Lung (tissue), 11 donors: ENCODE measurements at regions not wholly inside any gene's neighbourhood (a gene's known extent, or its start where the extent isn't known, plus 50 kb on each side); places are given as distances from the start of the nearest gene placed in this dataset.

Experiments used
- ATAC-seq: fragments of 200-7000 bp; cut with Tn5 transposase; one replicate; pipeline ENCODE4 v1.9.1; 2020; ENCODE audit warnings: moderate number of reproducible peaks; ENCODE audit not compliant: insufficient read depth, low FRiP score
- DNase-seq, 3 donors: peaks; one replicate each; pipeline ENCODE4 v3.0.0-alpha.2; 2013 to 2017
- H3K27ac ChIP-seq, 2 donors: one replicate each; pipeline ENCODE4 v1.5.1; 2013; ENCODE audit warnings: mild to moderate bottlenecking in 2 of 2, moderate library complexity in 2 of 2, control low read depth in 1 of 2, inconsistent platforms in 1 of 2, low read depth in 1 of 2, low read length in 1 of 2
- H3K27me3 ChIP-seq, 3 donors: one replicate each; pipeline ENCODE4 v1.5.1; 2013; ENCODE audit warnings: low read length in 2 of 3; ENCODE audit not compliant: control insufficient read depth in 3 of 3, insufficient read depth in 3 of 3
- H3K36me3 ChIP-seq, 4 donors: one replicate each; pipeline ENCODE4 v1.5.1; 2013; ENCODE audit warnings: low read length in 4 of 4, mild to moderate bottlenecking in 1 of 4, moderate library complexity in 1 of 4; ENCODE audit not compliant: control insufficient read depth in 4 of 4, insufficient read depth in 4 of 4
- H3K4me1 ChIP-seq, 5 donors: one replicate each; pipeline ENCODE4 v1.5.1; 2013; ENCODE audit warnings: low read length in 5 of 5, mild to moderate bottlenecking in 2 of 5, moderate library complexity in 1 of 5; ENCODE audit not compliant: control insufficient read depth in 5 of 5, insufficient read depth in 5 of 5
- H3K4me3 ChIP-seq: one replicate; pipeline ENCODE4 v1.5.1; 2013; ENCODE audit warnings: mild to moderate bottlenecking, control low read depth, moderate library complexity
- H3K9ac ChIP-seq, 2 donors: one replicate each; pipeline ENCODE4 v1.5.1; 2013; ENCODE audit warnings: low read length in 2 of 2, control low read depth in 1 of 2; ENCODE audit not compliant: insufficient read depth in 1 of 2
- H3K9me3 ChIP-seq, 4 donors: one replicate each; pipeline ENCODE4 v1.5.1; 2013; ENCODE audit warnings: low read length in 3 of 4, mild to moderate bottlenecking in 1 of 4, moderate library complexity in 1 of 4; ENCODE audit not compliant: control insufficient read depth in 4 of 4, insufficient read depth in 3 of 4
- CTCF ChIP-seq: IDR thresholded peaks from 2 replicates; pipeline ENCODE4 v1.5.1; 2012; ENCODE audit warnings: mild to moderate bottlenecking; ENCODE audit errors: control extremely low read depth, extremely low read depth
- WGBS, 2 donors: extraction: QIAGEN DNeasy Blood & Tissue Kit; methylation state at CpG; one replicate each; pipeline ENCODE4 v1.1.7; 2013; 5-methylcytosine and 5-hydroxymethylcytosine counted together
- donor health status: control.
- donor health status: control.
- donor health status: Bipolar disorder and iron deficiency.
- donor health status: healthy.
- donor health status: DM: yes; HTN: yes; CAD: no.

- H3K9ac ChIP-seq, result no peak overlapping the region
- H3K27ac ChIP-seq, result no peak overlapping the region
- H3K9me3 ChIP-seq, result no peaks in the 10 kb centered on the region
- H3K36me3 ChIP-seq, result no peaks in the 10 kb centered on the region
- H3K4me1 ChIP-seq, result no peaks in the 10 kb centered on the region
- 80 to 86% methylated on average over 5 of the region's 5 CpGs for WGBS, 2 donors
- H3K4me3 ChIP-seq, result no peak overlapping the region
- ATAC-seq, result no peak
- DNase-seq, result no peak
- no peak for TF ChIP-seq CTCF
- no peaks in the 10 kb centered on the region for H3K27me3 ChIP-seq
These were observed 203.2 kb upstream of the TMCO5A start for GRCh38 chr15:37731146-37731746.

GRCh38 chr15:37733628-37734027 is 200.8 kb upstream of the TMCO5A start:
- H3K27ac ChIP-seq, result no peak overlapping the region
- WGBS, 2 donors, result 88 to 91% methylated on average over 5 of the region's 5 CpGs
- ATAC-seq (no peak), DNase-seq (no peak)
- TF ChIP-seq CTCF, result no peak
- no peak overlapping the region for H3K4me3 ChIP-seq
- H3K27me3 ChIP-seq, result no peaks in the 10 kb centered on the region
- H3K36me3 ChIP-seq, result no peaks in the 10 kb centered on the region
- H3K4me1 ChIP-seq, result no peaks in the 10 kb centered on the region
- no peaks in the 10 kb centered on the region for H3K9me3 ChIP-seq
- no peak overlapping the region for H3K9ac ChIP-seq

GRCh38 chr15:37740623-37741141 is 193.8 kb upstream of the TMCO5A start:
- ATAC-seq (no peak), DNase-seq (no peak)

More at GRCh38 chr15:37740623-37741141, 193.8 kb upstream of the TMCO5A start:
- H3K27me3 ChIP-seq, result no peaks in the 10 kb centered on the region
- no peak for TF ChIP-seq CTCF
- WGBS, 2 donors, result 77 to 82% methylated on average over 4 of the region's 4 CpGs
- H3K36me3 ChIP-seq, result no peaks in the 10 kb centered on the region
- H3K9ac ChIP-seq, result no peak overlapping the region
- no peak overlapping the region for H3K4me3 ChIP-seq
- H3K27ac ChIP-seq, result no peak overlapping the region
- H3K9me3 ChIP-seq, result peaks cover 0 to 2% (median 0%) of the 10 kb centered on the region in 4 donors
- H3K4me1 ChIP-seq, result no peaks in the 10 kb centered on the region
